ENCODE measurements at regions not wholly inside any gene's neighbourhood (a gene's known extent, or its start where the extent isn't known, plus 50 kb on each side); places are given as distances from the start of the nearest gene placed in this dataset.
"Not testable (repeated sequence)": the region's sequence is repeated elsewhere in the genome, so short reads cannot be mapped to it uniquely, and the experiment has no call there.

GRCh38 chr4:171246948-171247347 lies 566.3 kb upstream of the GALNTL6 start:
- intact Hi-C loops (cut with micrococcal nuclease): no loop called here
- DNase-seq (ENCODE audit: low spot score): no peak
- H3K4me1 Mint-ChIP-seq (ENCODE audit: low read depth): no peaks in the 10 kb centered on the region
- no peaks in the 10 kb centered on the region for H3K36me3 Mint-ChIP-seq (ENCODE audit: low read depth)
- H3K4me3 Mint-ChIP-seq: no peak overlapping the region
- no peaks in the 10 kb centered on the region for H3K27me3 Mint-ChIP-seq (ENCODE audit: insufficient read depth)
- no peaks in the 10 kb centered on the region for H3K9me3 Mint-ChIP-seq
- no peak overlapping the region for H3K27ac Mint-ChIP-seq

GRCh38 chr4:171242831-171243230 lies 570.4 kb upstream of the GALNTL6 start:
- H3K27ac Mint-ChIP-seq: no peak overlapping the region
- no peaks in the 10 kb centered on the region for H3K9me3 Mint-ChIP-seq

GRCh38 chr4:171239196-171239595 lies 574.0 kb upstream of the GALNTL6 start:
- no peak for DNase-seq (ENCODE audit: low spot score)
- H3K9me3 Mint-ChIP-seq: no peaks in the 10 kb centered on the region
- intact Hi-C loops (cut with micrococcal nuclease): no loop called here
- no peaks in the 10 kb centered on the region for H3K36me3 Mint-ChIP-seq (ENCODE audit: low read depth)
- H3K4me3 Mint-ChIP-seq: no peak overlapping the region
- no peak overlapping the region for H3K27ac Mint-ChIP-seq
- H3K27me3 Mint-ChIP-seq (ENCODE audit: insufficient read depth): no peaks in the 10 kb centered on the region
- no peaks in the 10 kb centered on the region for H3K4me1 Mint-ChIP-seq (ENCODE audit: low read depth)

More at GRCh38 chr4:171242831-171243230, 570.4 kb upstream of the GALNTL6 start:
- no peaks in the 10 kb centered on the region for H3K36me3 Mint-ChIP-seq (ENCODE audit: low read depth)
- H3K4me1 Mint-ChIP-seq (ENCODE audit: low read depth): no peaks in the 10 kb centered on the region
- H3K27me3 Mint-ChIP-seq (ENCODE audit: insufficient read depth): no peaks in the 10 kb centered on the region
- no peak overlapping the region for H3K4me3 Mint-ChIP-seq
- no peak for DNase-seq (ENCODE audit: low spot score)
- intact Hi-C loops (cut with micrococcal nuclease): no loop called here

GRCh38 chr4:171235521-171235920 lies 577.7 kb upstream of the GALNTL6 start:
- DNase-seq (ENCODE audit: low spot score): no peak
- Mint-ChIP-seq H3K9me3 (no peaks in the 10 kb centered on the region), H3K27me3 (ENCODE audit: insufficient read depth) (no peaks in the 10 kb centered on the region), H3K36me3 (ENCODE audit: low read depth) (no peaks in the 10 kb centered on the region), H3K27ac (no peak overlapping the region), H3K4me3 (no peak overlapping the region), H3K4me1 (ENCODE audit: low read depth) (no peaks in the 10 kb centered on the region)
- intact Hi-C loops (cut with micrococcal nuclease): no loop called here

- H3K4me3 Mint-ChIP-seq; H3K27ac Mint-ChIP-seq; H3K4me1 Mint-ChIP-seq (ENCODE audit: low read depth); H3K9me3 Mint-ChIP-seq; intact Hi-C loops (cut with micrococcal nuclease); H3K36me3 Mint-ChIP-seq (ENCODE audit: low read depth); DNase-seq (ENCODE audit: low spot score); H3K27me3 Mint-ChIP-seq (ENCODE audit: insufficient read depth): not testable (repeated sequence)
Observed at GRCh38 chr4:171229354-171229753, 583.9 kb upstream of the GALNTL6 start.

GRCh38 chr4:171221181-171221580 lies 592.0 kb upstream of the GALNTL6 start:
- Mint-ChIP-seq H3K4me3 (no peak overlapping the region), H3K27ac (no peak overlapping the region), H3K27me3 (ENCODE audit: insufficient read depth) (no peaks in the 10 kb centered on the region), H3K4me1 (ENCODE audit: low read depth) (no peaks in the 10 kb centered on the region), H3K36me3 (ENCODE audit: low read depth) (no peaks in the 10 kb centered on the region), H3K9me3 (no peaks in the 10 kb centered on the region)
- DNase-seq (ENCODE audit: low spot score): no peak
- intact Hi-C loops (cut with micrococcal nuclease): no loop called here

- no peaks in the 10 kb centered on the region for H3K4me1 Mint-ChIP-seq (ENCODE audit: low read depth)
- DNase-seq (ENCODE audit: low spot score): no peak
- no peaks in the 10 kb centered on the region for H3K27me3 Mint-ChIP-seq (ENCODE audit: insufficient read depth)
- no peaks in the 10 kb centered on the region for H3K36me3 Mint-ChIP-seq (ENCODE audit: low read depth)
- H3K4me3 Mint-ChIP-seq: no peak overlapping the region
- H3K27ac Mint-ChIP-seq: no peak overlapping the region
- intact Hi-C loops (cut with micrococcal nuclease): no loop called here
- H3K9me3 Mint-ChIP-seq: no peaks in the 10 kb centered on the region
Observed at GRCh38 chr4:171203425-171203824, 609.8 kb upstream of the GALNTL6 start.

- H3K27me3 Mint-ChIP-seq (ENCODE audit: insufficient read depth): no peaks in the 10 kb centered on the region
- no peaks in the 10 kb centered on the region for H3K36me3 Mint-ChIP-seq (ENCODE audit: low read depth)
- intact Hi-C loops (cut with micrococcal nuclease): no loop called here
- no peak overlapping the region for H3K4me3 Mint-ChIP-seq
- no peak for DNase-seq (ENCODE audit: low spot score)
- H3K27ac Mint-ChIP-seq: no peak overlapping the region
- no peaks in the 10 kb centered on the region for H3K4me1 Mint-ChIP-seq (ENCODE audit: low read depth)
- H3K9me3 Mint-ChIP-seq: no peaks in the 10 kb centered on the region
Observed at GRCh38 chr4:171202908-171203307, 610.3 kb upstream of the GALNTL6 start.

- H3K36me3 Mint-ChIP-seq (ENCODE audit: low read depth): no peaks in the 10 kb centered on the region
- intact Hi-C loops (cut with micrococcal nuclease): no loop called here
- H3K4me3 Mint-ChIP-seq: no peak overlapping the region
- no peaks in the 10 kb centered on the region for H3K27me3 Mint-ChIP-seq (ENCODE audit: insufficient read depth)
- no peak for DNase-seq (ENCODE audit: low spot score)
- no peaks in the 10 kb centered on the region for H3K9me3 Mint-ChIP-seq
- no peak overlapping the region for H3K27ac Mint-ChIP-seq
- H3K4me1 Mint-ChIP-seq (ENCODE audit: low read depth): no peaks in the 10 kb centered on the region
Observed at GRCh38 chr4:171186700-171187099, 626.5 kb upstream of the GALNTL6 start.

- H3K27ac Mint-ChIP-seq: no peak overlapping the region
- H3K4me1 Mint-ChIP-seq (ENCODE audit: low read depth): no peaks in the 10 kb centered on the region
- no peak for DNase-seq (ENCODE audit: low spot score)
- intact Hi-C loops (cut with micrococcal nuclease): no loop called here
- no peak overlapping the region for H3K4me3 Mint-ChIP-seq
- no peaks in the 10 kb centered on the region for H3K36me3 Mint-ChIP-seq (ENCODE audit: low read depth)
- H3K9me3 Mint-ChIP-seq: no peaks in the 10 kb centered on the region
- H3K27me3 Mint-ChIP-seq (ENCODE audit: insufficient read depth): no peaks in the 10 kb centered on the region
Observed at GRCh38 chr4:171181090-171181489, 632.1 kb upstream of the GALNTL6 start.

GRCh38 chr4:171170671-171171070 lies 642.5 kb upstream of the GALNTL6 start:
- H3K27me3 Mint-ChIP-seq (ENCODE audit: insufficient read depth): no peaks in the 10 kb centered on the region
- no peak overlapping the region for H3K27ac Mint-ChIP-seq
- no peaks in the 10 kb centered on the region for H3K9me3 Mint-ChIP-seq

GRCh38 chr4:171169396-171169795 lies 643.8 kb upstream of the GALNTL6 start:
- DNase-seq (ENCODE audit: low spot score): no peak
- intact Hi-C loops (cut with micrococcal nuclease): no loop called here
- H3K36me3 Mint-ChIP-seq (ENCODE audit: low read depth): no peaks in the 10 kb centered on the region
- H3K4me3 Mint-ChIP-seq: no peak overlapping the region
- no peaks in the 10 kb centered on the region for H3K4me1 Mint-ChIP-seq (ENCODE audit: low read depth)
- H3K27me3 Mint-ChIP-seq (ENCODE audit: insufficient read depth): no peaks in the 10 kb centered on the region
- no peaks in the 10 kb centered on the region for H3K9me3 Mint-ChIP-seq
- no peak overlapping the region for H3K27ac Mint-ChIP-seq

More at GRCh38 chr4:171170671-171171070, 642.5 kb upstream of the GALNTL6 start:
- intact Hi-C loops (cut with micrococcal nuclease): no loop called here
- no peaks in the 10 kb centered on the region for H3K4me1 Mint-ChIP-seq (ENCODE audit: low read depth)
- no peak for DNase-seq (ENCODE audit: low spot score)
- no peaks in the 10 kb centered on the region for H3K36me3 Mint-ChIP-seq (ENCODE audit: low read depth)
- no peak overlapping the region for H3K4me3 Mint-ChIP-seq

GRCh38 chr4:171162478-171162877 lies 650.7 kb upstream of the GALNTL6 start:
- Mint-ChIP-seq H3K27me3 (ENCODE audit: insufficient read depth) (no peaks in the 10 kb centered on the region), H3K36me3 (ENCODE audit: low read depth) (no peaks in the 10 kb centered on the region), H3K27ac (no peak overlapping the region), H3K4me1 (ENCODE audit: low read depth) (no peaks in the 10 kb centered on the region), H3K4me3 (no peak overlapping the region), H3K9me3 (no peaks in the 10 kb centered on the region)
- DNase-seq (ENCODE audit: low spot score): no peak
- intact Hi-C loops (cut with micrococcal nuclease): no loop called here

- no peaks in the 10 kb centered on the region for H3K9me3 Mint-ChIP-seq
- no peak overlapping the region for H3K4me3 Mint-ChIP-seq
- no peaks in the 10 kb centered on the region for H3K27me3 Mint-ChIP-seq (ENCODE audit: insufficient read depth)
- no peak for DNase-seq (ENCODE audit: low spot score)
- no peak overlapping the region for H3K27ac Mint-ChIP-seq
- intact Hi-C loops (cut with micrococcal nuclease): no loop called here
- no peaks in the 10 kb centered on the region for H3K4me1 Mint-ChIP-seq (ENCODE audit: low read depth)
- no peaks in the 10 kb centered on the region for H3K36me3 Mint-ChIP-seq (ENCODE audit: low read depth)
Observed at GRCh38 chr4:171157462-171158082, 655.6 kb upstream of the GALNTL6 start.

Data from activated T-helper 1 cell treated with anti-CD3 and anti-CD28 coated beads, Interleukin-12 subunit alpha, Interleukin-12 subunit beta, Interleukin-2, Interleukin-4 antibody, amounts not matched to agents 30 ng/mL and 10 ng/mL and 1 ng/mL, durations not matched to agents 14 hours and 24 hours and 36 hours (primary cell).